ENCODE measurements at regions not wholly inside any gene's neighbourhood (a gene's known extent, or its start where the extent isn't known, plus 50 kb on each side); places are given as distances from the start of the nearest gene placed in this dataset.

- TF ChIP-seq, protein P1, sequence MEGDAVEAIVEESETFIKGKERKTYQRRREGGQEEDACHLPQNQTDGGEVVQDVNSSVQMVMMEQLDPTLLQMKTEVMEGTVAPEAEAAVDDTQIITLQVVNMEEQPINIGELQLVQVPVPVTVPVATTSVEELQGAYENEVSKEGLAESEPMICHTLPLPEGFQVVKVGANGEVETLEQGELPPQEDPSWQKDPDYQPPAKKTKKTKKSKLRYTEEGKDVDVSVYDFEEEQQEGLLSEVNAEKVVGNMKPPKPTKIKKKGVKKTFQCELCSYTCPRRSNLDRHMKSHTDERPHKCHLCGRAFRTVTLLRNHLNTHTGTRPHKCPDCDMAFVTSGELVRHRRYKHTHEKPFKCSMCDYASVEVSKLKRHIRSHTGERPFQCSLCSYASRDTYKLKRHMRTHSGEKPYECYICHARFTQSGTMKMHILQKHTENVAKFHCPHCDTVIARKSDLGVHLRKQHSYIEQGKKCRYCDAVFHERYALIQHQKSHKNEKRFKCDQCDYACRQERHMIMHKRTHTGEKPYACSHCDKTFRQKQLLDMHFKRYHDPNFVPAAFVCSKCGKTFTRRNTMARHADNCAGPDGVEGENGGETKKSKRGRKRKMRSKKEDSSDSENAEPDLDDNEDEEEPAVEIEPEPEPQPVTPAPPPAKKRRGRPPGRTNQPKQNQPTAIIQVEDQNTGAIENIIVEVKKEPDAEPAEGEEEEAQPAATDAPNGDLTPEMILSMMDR (IDR thresholded peaks at IDR 0.05 in 8 of 11, conservative IDR thresholded peaks at IDR 0.05 in 3 of 11) = no peak
- TF ChIP-seq POLR2AphosphoS5 (IDR thresholded peaks at IDR 0.05) = no peak
- TF ChIP-seq POLR2A (IDR thresholded peaks at IDR 0.05) = no peak
Measured at GRCh38 chr7:142584765-142585164, 164.5 kb upstream of the PRSS1 start.

Measured in spleen (tissue), 7 donors.